Panc1 (cell line): ENCODE measurements at regions not wholly inside any gene's neighbourhood (a gene's known extent, or its start where the extent isn't known, plus 50 kb on each side); places are given as distances from the start of the nearest gene placed in this dataset.

Experiments used
- ATAC-seq: fragments of 200-7000 bp; cut with Tn5 transposase; 2 replicates; pipeline ENCODE4 v1.9.1; 2020; ENCODE audit warnings: mild to moderate bottlenecking, moderate library complexity
- BruUV-seq: library from RNA; stranded (reverse); fragments of 400-500 nt; replicated peaks from 2 replicates; lab custom pipeline; 2021; lab: Mats Ljungman, UMichigan
- CTCF ChIA-PET: fragments of 300-600 bp; sonication (Branson Sonifier 250); formaldehyde crosslinking; loops from one replicate; lab custom pipeline; 2022; ENCODE audit warnings: antibody characterized with exemption; lab: Charles Lee
- POLR2A ChIA-PET: fragments of 300-600 bp; sonication (Branson Sonifier 250); formaldehyde crosslinking; loops from one replicate; lab custom pipeline; 2022; ENCODE audit warnings: antibody characterized with exemption; lab: Charles Lee
- DNase-seq: peaks from one replicate; pipeline ENCODE4 v3.0.0-alpha.2; 2010; ENCODE audit warnings: low read depth, low spot score
- H3K27ac ChIP-seq: 2 replicates; pipeline ENCODE4 v1.5.1; 2011; ENCODE audit warnings: mild to moderate bottlenecking, low read length, inconsistent platforms
- H3K27me3 ChIP-seq: fragments of 200-500 bp; sonication (Bioruptor generic); 2 replicates; pipeline ENCODE4 v1.6.0; 2014; ENCODE audit warnings: low read length, inconsistent platforms; ENCODE audit not compliant: control insufficient read depth, insufficient read depth
- H3K36me3 ChIP-seq: fragments of 200-500 bp; sonication (Bioruptor generic); 2 replicates; pipeline ENCODE4 v1.5.1; 2014; ENCODE audit warnings: inconsistent platforms, mild to moderate bottlenecking, low read length, moderate library complexity; ENCODE audit not compliant: control insufficient read depth, insufficient read depth
- H3K4me1 ChIP-seq: 2 replicates; pipeline ENCODE4 v1.5.1; 2011; ENCODE audit warnings: inconsistent platforms, mild to moderate bottlenecking, low read length, moderate library complexity; ENCODE audit not compliant: control insufficient read depth, insufficient read depth
- H3K4me3 ChIP-seq, 2 experiments: 2 replicates each; pipeline ENCODE4 v1.5.1; 2011 to 2012; ENCODE audit warnings: low read depth in 2 of 2, low read length in 2 of 2, mild to moderate bottlenecking in 2 of 2, inconsistent platforms in 1 of 2, moderate library complexity in 1 of 2
- H3K9me3 ChIP-seq: fragments of 200-500 bp; sonication (Bioruptor generic); 2 replicates; pipeline ENCODE4 v1.5.1; 2014; ENCODE audit warnings: low read depth, mild to moderate bottlenecking, inconsistent platforms, low read length, moderate library complexity; ENCODE audit not compliant: control insufficient read depth, insufficient read depth
- POLR2AphosphoS5 ChIP-seq: IDR thresholded peaks from 2 replicates; pipeline ENCODE4 v1.6.1; 2012; ENCODE audit warnings: mild to moderate bottlenecking, low read depth, low read length, moderate library complexity
- SIN3A ChIP-seq: IDR thresholded peaks from 2 replicates; pipeline ENCODE4 v1.6.1; 2012; ENCODE audit warnings: low read depth, mild to moderate bottlenecking, low read length, moderate library complexity, borderline replicate concordance; ENCODE audit not compliant: insufficient read depth
- TCF7L2 ChIP-seq: IDR thresholded peaks from 2 replicates; pipeline ENCODE4 v1.6.1; 2011; ENCODE audit warnings: mild to moderate bottlenecking, low read depth, low read length, inconsistent platforms
- in situ Hi-C: cut with HindIII; loops from 2 replicates; pipeline ENCODE4 v1.10.0; 2016; ENCODE audit warnings: low sequenced_read_pairs, low pct_unique_long_range_greater_than_20kb
- intact Hi-C: fragments of 100-400 bp; cut with micrococcal nuclease; formaldehyde crosslinking; loops from one replicate; pipeline ENCODE4 v1.10.0; 2022; ENCODE audit not compliant: unreplicated experiment
- TF ChIP-seq, protein P1 (sequence below), 2 experiments: IDR thresholded peaks; 2 replicates each; pipeline ENCODE4 v1.6.1; 2011 to 2012; ENCODE audit warnings: low read depth in 2 of 2, control low read depth in 1 of 2, low read length in 1 of 2, mild to moderate bottlenecking in 1 of 2, moderate library complexity in 1 of 2; ENCODE audit not compliant: insufficient read depth in 1 of 2
- TF ChIP-seq, protein P2 (sequence below): fragments of 450-650 bp; IDR thresholded peaks from 2 replicates; pipeline ENCODE4 v1.5.1; 2017; ENCODE audit warnings: mild to moderate bottlenecking

GRCh38 chr20:50343490-50344179 lies 153.0 kb downstream of the CEBPB start:
- BruUV-seq = no TSS peak
- Histone ChIP-seq H3K4me3 (no peak overlapping the region), H3K9me3 (no peaks in the 10 kb centered on the region), H3K4me1 (0 out of 2 replicates have a peak, but pooled peaks cover 2% of the 10 kb centered on the region), H3K36me3 (no peaks in the 10 kb centered on the region), H3K27ac (no peak overlapping the region), H3K27me3 (no peaks in the 10 kb centered on the region)
- peak; percentile 24 for ATAC-seq
- in situ Hi-C loops = no loop called here
- ChIA-PET POLR2A (no interaction called here), CTCF (no interaction called here)
- TF ChIP-seq, protein P1, sequence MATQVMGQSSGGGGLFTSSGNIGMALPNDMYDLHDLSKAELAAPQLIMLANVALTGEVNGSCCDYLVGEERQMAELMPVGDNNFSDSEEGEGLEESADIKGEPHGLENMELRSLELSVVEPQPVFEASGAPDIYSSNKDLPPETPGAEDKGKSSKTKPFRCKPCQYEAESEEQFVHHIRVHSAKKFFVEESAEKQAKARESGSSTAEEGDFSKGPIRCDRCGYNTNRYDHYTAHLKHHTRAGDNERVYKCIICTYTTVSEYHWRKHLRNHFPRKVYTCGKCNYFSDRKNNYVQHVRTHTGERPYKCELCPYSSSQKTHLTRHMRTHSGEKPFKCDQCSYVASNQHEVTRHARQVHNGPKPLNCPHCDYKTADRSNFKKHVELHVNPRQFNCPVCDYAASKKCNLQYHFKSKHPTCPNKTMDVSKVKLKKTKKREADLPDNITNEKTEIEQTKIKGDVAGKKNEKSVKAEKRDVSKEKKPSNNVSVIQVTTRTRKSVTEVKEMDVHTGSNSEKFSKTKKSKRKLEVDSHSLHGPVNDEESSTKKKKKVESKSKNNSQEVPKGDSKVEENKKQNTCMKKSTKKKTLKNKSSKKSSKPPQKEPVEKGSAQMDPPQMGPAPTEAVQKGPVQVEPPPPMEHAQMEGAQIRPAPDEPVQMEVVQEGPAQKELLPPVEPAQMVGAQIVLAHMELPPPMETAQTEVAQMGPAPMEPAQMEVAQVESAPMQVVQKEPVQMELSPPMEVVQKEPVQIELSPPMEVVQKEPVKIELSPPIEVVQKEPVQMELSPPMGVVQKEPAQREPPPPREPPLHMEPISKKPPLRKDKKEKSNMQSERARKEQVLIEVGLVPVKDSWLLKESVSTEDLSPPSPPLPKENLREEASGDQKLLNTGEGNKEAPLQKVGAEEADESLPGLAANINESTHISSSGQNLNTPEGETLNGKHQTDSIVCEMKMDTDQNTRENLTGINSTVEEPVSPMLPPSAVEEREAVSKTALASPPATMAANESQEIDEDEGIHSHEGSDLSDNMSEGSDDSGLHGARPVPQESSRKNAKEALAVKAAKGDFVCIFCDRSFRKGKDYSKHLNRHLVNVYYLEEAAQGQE (IDR thresholded peaks at IDR 0.05; ENCODE audit: insufficient read depth in 1 of 2, low read depth in 2 of 2, low read length in 1 of 2) = no peak
- TF ChIP-seq SIN3A = no peak
- TF ChIP-seq, protein P2, sequence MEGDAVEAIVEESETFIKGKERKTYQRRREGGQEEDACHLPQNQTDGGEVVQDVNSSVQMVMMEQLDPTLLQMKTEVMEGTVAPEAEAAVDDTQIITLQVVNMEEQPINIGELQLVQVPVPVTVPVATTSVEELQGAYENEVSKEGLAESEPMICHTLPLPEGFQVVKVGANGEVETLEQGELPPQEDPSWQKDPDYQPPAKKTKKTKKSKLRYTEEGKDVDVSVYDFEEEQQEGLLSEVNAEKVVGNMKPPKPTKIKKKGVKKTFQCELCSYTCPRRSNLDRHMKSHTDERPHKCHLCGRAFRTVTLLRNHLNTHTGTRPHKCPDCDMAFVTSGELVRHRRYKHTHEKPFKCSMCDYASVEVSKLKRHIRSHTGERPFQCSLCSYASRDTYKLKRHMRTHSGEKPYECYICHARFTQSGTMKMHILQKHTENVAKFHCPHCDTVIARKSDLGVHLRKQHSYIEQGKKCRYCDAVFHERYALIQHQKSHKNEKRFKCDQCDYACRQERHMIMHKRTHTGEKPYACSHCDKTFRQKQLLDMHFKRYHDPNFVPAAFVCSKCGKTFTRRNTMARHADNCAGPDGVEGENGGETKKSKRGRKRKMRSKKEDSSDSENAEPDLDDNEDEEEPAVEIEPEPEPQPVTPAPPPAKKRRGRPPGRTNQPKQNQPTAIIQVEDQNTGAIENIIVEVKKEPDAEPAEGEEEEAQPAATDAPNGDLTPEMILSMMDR = no peak
- no peak for TF ChIP-seq POLR2AphosphoS5
- no peak for TF ChIP-seq TCF7L2
- DNase-seq = no peak
- intact Hi-C loops = no loop called here

DNA sequence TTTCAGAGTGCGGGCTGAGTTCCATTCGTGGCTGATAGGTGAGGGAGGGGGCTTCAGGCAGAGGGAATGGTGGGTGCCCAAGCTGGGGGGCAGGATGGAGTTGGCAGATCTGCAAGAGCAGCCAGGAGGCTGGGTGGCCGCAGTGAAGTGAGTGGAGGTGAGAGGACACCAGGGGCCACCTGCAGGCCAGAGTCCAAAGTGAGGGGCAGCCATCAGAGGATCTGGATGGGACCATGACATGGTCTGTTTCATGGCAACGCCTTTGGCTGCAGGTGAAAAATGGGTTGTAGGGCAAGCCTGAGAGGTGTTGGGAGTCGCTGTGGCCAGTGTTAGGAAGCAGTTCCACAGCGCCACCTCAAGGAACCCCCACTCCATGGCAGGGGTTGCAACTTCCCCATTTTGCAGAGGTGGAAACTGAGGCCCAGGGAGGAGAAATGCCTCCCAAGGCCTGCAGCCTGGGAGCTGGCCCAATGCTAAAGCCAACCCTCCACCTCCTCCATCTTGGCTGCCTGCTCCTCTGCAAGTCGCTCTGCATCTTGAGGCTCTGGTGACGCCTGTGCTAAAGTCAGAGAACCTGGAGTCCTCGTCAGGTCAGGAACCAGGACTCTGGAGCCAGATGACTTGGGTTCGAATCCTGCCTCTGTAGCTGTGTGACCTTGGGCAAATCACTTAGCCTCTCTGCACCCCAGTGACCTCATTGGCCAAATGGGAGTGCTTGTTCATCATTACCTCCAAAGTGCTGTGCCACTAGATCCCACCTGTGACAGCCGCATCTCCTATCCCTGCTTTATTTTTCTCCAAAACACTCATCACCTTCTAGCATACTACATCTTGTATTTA lies 153.8 kb downstream of the CEBPB start:
- intact Hi-C loops (no loop called here), in situ Hi-C loops (no loop called here)
- H3K27ac ChIP-seq = no peak overlapping the region
- TF ChIP-seq, protein P1 (IDR thresholded peaks at IDR 0.05; ENCODE audit: insufficient read depth in 1 of 2, low read depth in 2 of 2, low read length in 1 of 2) = no peak
- TF ChIP-seq, protein P2 = no peak
- no peak for TF ChIP-seq TCF7L2
- no peak for TF ChIP-seq SIN3A
- no peak for TF ChIP-seq POLR2AphosphoS5
- no peak overlapping the region for H3K4me3 ChIP-seq
- BruUV-seq = no TSS peak
- DNase-seq (no peak), ATAC-seq (peak; percentile 40; the same call in 1 of the 2 replicates)
- no peaks in the 10 kb centered on the region for H3K27me3 ChIP-seq
- no peaks in the 10 kb centered on the region for H3K9me3 ChIP-seq
- ChIA-PET POLR2A (no interaction called here), CTCF (no interaction called here)
- no peaks in the 10 kb centered on the region for H3K4me1 ChIP-seq
- H3K36me3 ChIP-seq = no peaks in the 10 kb centered on the region
